ENCODE measurements at regions not wholly inside any gene's neighbourhood (a gene's known extent, or its start where the extent isn't known, plus 50 kb on each side); places are given as distances from the start of the nearest gene placed in this dataset.

GRCh38 chr11:134615041-134615615 is 203.1 kb upstream of the B3GAT1 start:
- no peak for DNase-seq
- Mint-ChIP-seq H3K27me3 (no peaks in the 10 kb centered on the region), H3K27ac (no peak overlapping the region), H3K4me3 (no peak overlapping the region), H3K4me1 (no peaks in the 10 kb centered on the region), H3K9me3 (peaks cover 0 to 12% (median 1%) of the 10 kb centered on the region in 7 donors), H3K36me3 (no peaks in the 10 kb centered on the region)
- ATAC-seq (ENCODE audit: low read depth in 2 of 2) = no peak

- H3K9me3 Mint-ChIP-seq = peaks cover 0 to 15% (median under 1%) of the 10 kb centered on the region in 7 donors
- peaks cover 0 to 4% of the 10 kb centered on the region in 2 donors for H3K36me3 Mint-ChIP-seq
- H3K27me3 Mint-ChIP-seq = peaks cover 0 to 7% (median 4%) of the 10 kb centered on the region in 3 donors
- H3K27ac Mint-ChIP-seq = no peak overlapping the region
- no peak overlapping the region for H3K4me3 Mint-ChIP-seq
- no peaks in the 10 kb centered on the region for H3K4me1 Mint-ChIP-seq
- ATAC-seq (ENCODE audit: low read depth in 2 of 2) (no peak), DNase-seq (no peak)
These were observed 202.1 kb upstream of the B3GAT1 start for GRCh38 chr11:134614141-134614540.

- peaks cover 0 to 16% (median 0%) of the 10 kb centered on the region in 7 donors for H3K9me3 Mint-ChIP-seq
- no peak for DNase-seq
- peaks cover 0 to 7% of the 10 kb centered on the region in 2 donors for H3K36me3 Mint-ChIP-seq
- peak overlapping the region in 1 of 8 donors; percentile 49 for H3K4me3 Mint-ChIP-seq
- no peaks in the 10 kb centered on the region for H3K4me1 Mint-ChIP-seq
- H3K27me3 Mint-ChIP-seq = peaks cover 0 to 10% (median 4%) of the 10 kb centered on the region in 3 donors
- H3K27ac Mint-ChIP-seq = no peak overlapping the region
- no peak for ATAC-seq (ENCODE audit: low read depth in 2 of 2)
These were observed 201.6 kb upstream of the B3GAT1 start for GRCh38 chr11:134613646-134614045.

- peaks cover 0 to 7% of the 10 kb centered on the region in 2 donors for H3K36me3 Mint-ChIP-seq
- DNase-seq = no peak
- H3K9me3 Mint-ChIP-seq = peaks cover 0 to 16% (median 1%) of the 10 kb centered on the region in 7 donors
- no peak overlapping the region for H3K27ac Mint-ChIP-seq
- ATAC-seq (ENCODE audit: low read depth in 2 of 2) = no peak
- H3K4me1 Mint-ChIP-seq = no peaks in the 10 kb centered on the region
- no peak overlapping the region for H3K4me3 Mint-ChIP-seq
- H3K27me3 Mint-ChIP-seq = peaks cover 0 to 22% (median 15%) of the 10 kb centered on the region in 3 donors
These were observed 200.3 kb upstream of the B3GAT1 start for GRCh38 chr11:134612140-134613030.

GRCh38 chr11:134611537-134611936 is 199.5 kb upstream of the B3GAT1 start:
- Mint-ChIP-seq H3K27ac (no peak overlapping the region), H3K4me1 (no peaks in the 10 kb centered on the region), H3K9me3 (peaks cover 0 to 14% (median 1%) of the 10 kb centered on the region in 7 donors), H3K4me3 (no peak overlapping the region), H3K36me3 (peaks cover 0 to 7% of the 10 kb centered on the region in 2 donors), H3K27me3 (peaks cover 0 to 22% (median 18%) of the 10 kb centered on the region in 3 donors)
- ATAC-seq (ENCODE audit: low read depth in 2 of 2) (no peak), DNase-seq (no peak)

GRCh38 chr11:134610116-134610910 is 198.3 kb upstream of the B3GAT1 start:
- Mint-ChIP-seq H3K4me1 (no peaks in the 10 kb centered on the region), H3K27me3 (peaks cover 0 to 22% (median 18%) of the 10 kb centered on the region in 3 donors), H3K27ac (no peak overlapping the region), H3K36me3 (peaks cover 0 to 7% of the 10 kb centered on the region in 2 donors), H3K4me3 (no peak overlapping the region), H3K9me3 (peaks cover 0 to 12% (median 4%) of the 10 kb centered on the region in 7 donors)
- ATAC-seq (ENCODE audit: low read depth in 2 of 2) (no peak), DNase-seq (no peak)

GRCh38 chr11:134609361-134610115 is 197.5 kb upstream of the B3GAT1 start:
- H3K27ac Mint-ChIP-seq = no peak overlapping the region
- peaks cover 0 to 22% (median 18%) of the 10 kb centered on the region in 3 donors for H3K27me3 Mint-ChIP-seq
- no peaks in the 10 kb centered on the region for H3K4me1 Mint-ChIP-seq
- peaks cover 2 to 20% (median 8%) of the 10 kb centered on the region in 7 donors for H3K9me3 Mint-ChIP-seq
- ATAC-seq (ENCODE audit: low read depth in 2 of 2) (no peak), DNase-seq (no peak)
- H3K4me3 Mint-ChIP-seq = no peak overlapping the region
- H3K36me3 Mint-ChIP-seq = peaks cover 0 to 7% of the 10 kb centered on the region in 2 donors

GRCh38 chr11:134607963-134608750 is 196.1 kb upstream of the B3GAT1 start:
- H3K4me1 Mint-ChIP-seq = no peaks in the 10 kb centered on the region
- H3K4me3 Mint-ChIP-seq = no peak overlapping the region
- no peak for ATAC-seq (ENCODE audit: low read depth in 2 of 2)
- peaks cover 0 to 22% (median 18%) of the 10 kb centered on the region in 3 donors for H3K27me3 Mint-ChIP-seq
- peaks cover 1 to 20% (median 4%) of the 10 kb centered on the region in 7 donors for H3K9me3 Mint-ChIP-seq
- H3K27ac Mint-ChIP-seq = no peak overlapping the region
- H3K36me3 Mint-ChIP-seq = peaks cover 0 to 7% of the 10 kb centered on the region in 2 donors
- no peak for DNase-seq

GRCh38 chr11:134606251-134606650 is 194.2 kb upstream of the B3GAT1 start:
- Mint-ChIP-seq H3K9me3 (peaks cover 1 to 20% (median 4%) of the 10 kb centered on the region in 7 donors), H3K36me3 (peaks cover 0 to 7% of the 10 kb centered on the region in 2 donors), H3K4me1 (no peaks in the 10 kb centered on the region), H3K27me3 (peaks cover 4 to 22% (median 22%) of the 10 kb centered on the region in 3 donors), H3K4me3 (no peak overlapping the region), H3K27ac (no peak overlapping the region)
- no peak for ATAC-seq (ENCODE audit: low read depth in 2 of 2)
- no peak for DNase-seq

- H3K27me3 Mint-ChIP-seq = peaks cover 4 to 25% (median 22%) of the 10 kb centered on the region in 3 donors
- H3K4me1 Mint-ChIP-seq = no peaks in the 10 kb centered on the region
- H3K27ac Mint-ChIP-seq = peak overlapping the region in 1 of 6 donors; percentile 81
- peaks cover 1 to 20% (median 4%) of the 10 kb centered on the region in 7 donors for H3K9me3 Mint-ChIP-seq
- H3K4me3 Mint-ChIP-seq = no peak overlapping the region
- ATAC-seq (ENCODE audit: low read depth in 2 of 2) (no peak), DNase-seq (no peak)
- peaks cover 0 to 7% of the 10 kb centered on the region in 2 donors for H3K36me3 Mint-ChIP-seq
These were observed 192.8 kb upstream of the B3GAT1 start for GRCh38 chr11:134604886-134605285.

GRCh38 chr11:134599299-134599771 is 187.3 kb upstream of the B3GAT1 start:
- Mint-ChIP-seq H3K9me3 (peaks cover 0 to 4% (median 0%) of the 10 kb centered on the region in 7 donors), H3K4me1 (no peaks in the 10 kb centered on the region), H3K27me3 (peaks cover 10 to 30% (median 12%) of the 10 kb centered on the region in 3 donors), H3K27ac (peak overlapping the region in 1 of 6 donors; percentile 12), H3K4me3 (no peak overlapping the region), H3K36me3 (no peaks in the 10 kb centered on the region)
- ATAC-seq (ENCODE audit: low read depth in 2 of 2) = no peak
- DNase-seq = no peak

GRCh38 chr11:134598368-134598767 is 186.3 kb upstream of the B3GAT1 start:
- Mint-ChIP-seq H3K27me3 (peaks cover 10 to 30% (median 12%) of the 10 kb centered on the region in 3 donors), H3K36me3 (no peaks in the 10 kb centered on the region), H3K4me1 (no peaks in the 10 kb centered on the region), H3K27ac (no peak overlapping the region), H3K4me3 (no peak overlapping the region), H3K9me3 (peaks cover 0 to 4% (median 0%) of the 10 kb centered on the region in 7 donors)
- ATAC-seq (ENCODE audit: low read depth in 2 of 2) = no peak
- DNase-seq = no peak
